Thyroid gland (tissue), 4 donors: ENCODE measurements at regions not wholly inside any gene's neighbourhood (a gene's known extent, or its start where the extent isn't known, plus 50 kb on each side); places are given as distances from the start of the nearest gene placed in this dataset.

Experiments used
- DNase-seq, 2 donors: peaks; one replicate each; pipeline ENCODE4 v3.0.0-alpha.2; 2019
- H3K27ac ChIP-seq, 3 donors: fragments of 200-600 bp; sonication (generic); 1 replicate in 2 of 3; 2 replicates in 1 of 3; pipeline ENCODE4 v1.5.1; 2016 to 2019; ENCODE audit warnings: mild to moderate bottlenecking in 1 of 3, moderate library complexity in 1 of 3
- H3K27me3 ChIP-seq: fragments of 200-600 bp; sonication (generic); one replicate; pipeline ENCODE4 v1.5.1; 2019
- H3K36me3 ChIP-seq, 2 donors: fragments of 200-600 bp; sonication (generic); one replicate each; pipeline ENCODE4 v1.5.1; 2016 to 2019
- H3K4me1 ChIP-seq, 2 donors: fragments of 200-600 bp; sonication (generic); one replicate each; pipeline ENCODE4 v1.5.1; 2017 to 2019
- H3K4me3 ChIP-seq, 3 donors: fragments of 200-600 bp; sonication (generic); replicated peaks in 1 of 3; 1 replicate in 2 of 3; 2 replicates in 1 of 3; pipeline ENCODE4 v1.5.1; 2016; ENCODE audit warnings: mild to moderate bottlenecking in 1 of 3
- H3K9me3 ChIP-seq: fragments of 200-600 bp; sonication (generic); one replicate; pipeline ENCODE4 v1.5.1; 2017
- POLR2A ChIP-seq, 2 donors: fragments of 450-650 bp; IDR thresholded peaks; one replicate each; pipeline ENCODE4 v1.6.1; 2017; ENCODE audit warnings: antibody characterized with exemption in 2 of 2, mild to moderate bottlenecking in 2 of 2, moderate library complexity in 1 of 2
- WGBS, 2 donors: methylation state at CpG; one replicate each; pipeline ENCODE4 v1.1.5; 2017; 5-methylcytosine and 5-hydroxymethylcytosine counted together
- intact Hi-C: fragments of 100-400 bp; cut with DNase I; formaldehyde crosslinking; loops from one replicate; pipeline ENCODE4 v1.15.1; 2023
- TF ChIP-seq, protein P1 (sequence below), 6 experiments: fragments of 200-600 bp in 3 of 6; fragments of 450-650 bp in 3 of 6; sonication (generic) in 3 of 6; IDR thresholded peaks; one replicate each; pipeline ENCODE4 v1.5.1; 2016 to 2019; ENCODE audit warnings: antibody characterized with exemption in 6 of 6, mild to moderate bottlenecking in 2 of 6, inconsistent platforms in 1 of 6, moderate library complexity in 1 of 6

DNA sequence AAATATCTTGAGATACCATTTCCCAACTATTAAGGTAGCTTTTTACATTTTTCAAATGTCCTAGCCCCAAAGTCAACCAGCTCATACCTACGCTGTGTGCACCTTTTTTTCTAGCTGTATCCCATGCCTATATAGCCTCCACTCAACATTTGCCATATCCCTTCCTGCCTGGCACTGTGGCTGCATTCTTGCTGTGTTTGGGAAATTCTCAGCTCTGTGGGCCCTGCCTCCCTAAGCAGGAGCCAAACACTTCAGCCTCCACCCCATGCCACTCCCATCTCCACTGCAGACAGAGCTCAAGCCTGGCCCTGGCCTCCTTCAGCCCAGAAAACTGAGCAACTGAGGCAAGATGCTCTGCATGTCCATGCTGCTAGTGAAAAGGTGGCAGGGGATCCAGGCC is 141.3 kb downstream of the RAB11FIP2 start:
- Histone ChIP-seq H3K27ac (no peak overlapping the region), H3K27me3 (no peaks in the 10 kb centered on the region), H3K9me3 (no peaks in the 10 kb centered on the region), H3K4me1 (no peaks in the 10 kb centered on the region), H3K36me3 (no peaks in the 10 kb centered on the region), H3K4me3 (no peak overlapping the region)
- no peak for DNase-seq
- no peak for TF ChIP-seq POLR2A (IDR thresholded peaks at IDR 0.05)
- TF ChIP-seq, protein P1, sequence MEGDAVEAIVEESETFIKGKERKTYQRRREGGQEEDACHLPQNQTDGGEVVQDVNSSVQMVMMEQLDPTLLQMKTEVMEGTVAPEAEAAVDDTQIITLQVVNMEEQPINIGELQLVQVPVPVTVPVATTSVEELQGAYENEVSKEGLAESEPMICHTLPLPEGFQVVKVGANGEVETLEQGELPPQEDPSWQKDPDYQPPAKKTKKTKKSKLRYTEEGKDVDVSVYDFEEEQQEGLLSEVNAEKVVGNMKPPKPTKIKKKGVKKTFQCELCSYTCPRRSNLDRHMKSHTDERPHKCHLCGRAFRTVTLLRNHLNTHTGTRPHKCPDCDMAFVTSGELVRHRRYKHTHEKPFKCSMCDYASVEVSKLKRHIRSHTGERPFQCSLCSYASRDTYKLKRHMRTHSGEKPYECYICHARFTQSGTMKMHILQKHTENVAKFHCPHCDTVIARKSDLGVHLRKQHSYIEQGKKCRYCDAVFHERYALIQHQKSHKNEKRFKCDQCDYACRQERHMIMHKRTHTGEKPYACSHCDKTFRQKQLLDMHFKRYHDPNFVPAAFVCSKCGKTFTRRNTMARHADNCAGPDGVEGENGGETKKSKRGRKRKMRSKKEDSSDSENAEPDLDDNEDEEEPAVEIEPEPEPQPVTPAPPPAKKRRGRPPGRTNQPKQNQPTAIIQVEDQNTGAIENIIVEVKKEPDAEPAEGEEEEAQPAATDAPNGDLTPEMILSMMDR (IDR thresholded peaks at IDR 0.05) = no peak
- WGBS, 2 donors = 95 to 97% methylated on average over 1 of the region's 1 CpG
- intact Hi-C loops = no loop called here

DNA sequence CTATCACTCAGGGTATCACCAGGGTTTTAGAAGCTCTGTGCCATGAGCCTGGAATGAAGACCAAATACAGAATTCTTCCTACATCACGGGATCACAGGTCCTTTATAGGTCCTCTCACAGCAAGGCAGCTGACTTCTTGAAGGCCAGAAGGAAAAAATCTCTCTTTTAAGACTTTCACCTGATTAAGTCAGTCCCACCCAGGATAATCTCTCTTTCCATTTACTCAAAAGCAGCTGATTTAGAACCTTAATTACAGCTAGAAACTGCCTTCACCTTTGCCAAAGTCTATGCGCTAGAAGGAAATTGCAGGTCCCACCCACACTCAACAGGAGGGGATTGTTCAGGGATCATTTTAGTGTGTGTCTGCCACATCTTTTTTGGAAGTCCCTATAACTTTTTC is 135.1 kb downstream of the RAB11FIP2 start:
- TF ChIP-seq, protein P1 (IDR thresholded peaks at IDR 0.05) = no peak
- no peak for TF ChIP-seq POLR2A (IDR thresholded peaks at IDR 0.05)
- no peak for DNase-seq
- WGBS, 2 donors = 81% methylated on average over 2 of the region's 2 CpGs
- H3K4me3 ChIP-seq = no peak overlapping the region
- no peak overlapping the region for H3K27ac ChIP-seq
- intact Hi-C loops = no loop called here
- no peaks in the 10 kb centered on the region for H3K36me3 ChIP-seq
- no peaks in the 10 kb centered on the region for H3K4me1 ChIP-seq
- no peaks in the 10 kb centered on the region for H3K9me3 ChIP-seq
- H3K27me3 ChIP-seq = no peaks in the 10 kb centered on the region

DNA sequence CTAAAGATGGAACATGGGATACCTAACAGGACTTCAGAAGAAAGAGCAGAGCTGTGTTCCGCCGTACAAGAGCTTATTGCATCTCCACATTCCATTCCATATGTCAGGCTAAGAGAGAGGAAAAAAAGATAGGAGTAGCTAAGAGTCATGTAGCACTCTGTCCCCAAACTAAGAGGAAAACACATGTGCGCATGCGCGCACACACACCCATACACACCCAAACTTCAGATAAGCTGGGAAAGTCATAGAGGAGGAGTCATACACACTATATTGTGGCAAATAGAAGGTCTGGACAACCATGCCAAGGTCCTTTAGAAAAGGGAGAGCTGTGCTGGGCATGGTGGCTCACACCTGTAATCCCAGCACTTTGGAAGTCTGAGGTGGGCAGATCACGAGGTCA is 132.4 kb downstream of the RAB11FIP2 start:
- no peaks in the 10 kb centered on the region for H3K9me3 ChIP-seq
- no peak for DNase-seq

DNA sequence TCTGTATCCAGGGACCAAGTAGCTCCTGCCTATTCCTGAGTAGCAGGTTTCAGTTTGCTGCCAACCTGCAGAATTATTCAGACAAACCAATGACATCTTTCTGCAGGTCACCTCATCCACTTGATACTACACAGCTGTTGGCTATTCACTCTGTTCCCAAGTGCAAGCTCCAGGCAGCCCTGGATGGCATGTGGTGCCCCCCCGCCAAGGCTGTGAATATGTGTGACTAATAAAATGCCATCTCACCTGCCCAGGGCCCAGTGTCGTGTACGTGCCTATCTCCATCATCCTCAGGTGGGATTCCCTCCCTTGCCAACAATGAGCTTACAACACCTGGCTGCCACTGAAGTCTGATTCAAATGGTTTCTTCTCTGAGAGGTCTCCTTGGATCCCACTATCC is 125.8 kb downstream of the RAB11FIP2 start:
- Histone ChIP-seq H3K4me3 (no peak overlapping the region), H3K36me3 (no peaks in the 10 kb centered on the region), H3K27ac (no peak overlapping the region), H3K4me1 (no peaks in the 10 kb centered on the region), H3K27me3 (no peaks in the 10 kb centered on the region), H3K9me3 (no peaks in the 10 kb centered on the region)
- TF ChIP-seq, protein P1 (IDR thresholded peaks at IDR 0.05) = no peak
- no peak for TF ChIP-seq POLR2A (IDR thresholded peaks at IDR 0.05)
- 84 to 92% methylated on average over 3 of the region's 3 CpGs for WGBS, 2 donors
- DNase-seq = no peak
- intact Hi-C loops = no loop called here

More for the DNA sequence above, 132.4 kb downstream of the RAB11FIP2 start:
- Histone ChIP-seq H3K27me3 (no peaks in the 10 kb centered on the region), H3K4me1 (no peaks in the 10 kb centered on the region), H3K36me3 (no peaks in the 10 kb centered on the region), H3K27ac (no peak overlapping the region), H3K4me3 (no peak overlapping the region)
- TF ChIP-seq, protein P1 (IDR thresholded peaks at IDR 0.05) = no peak
- no peak for TF ChIP-seq POLR2A (IDR thresholded peaks at IDR 0.05)
- intact Hi-C loops = no loop called here
- WGBS, 2 donors = 91 to 93% methylated on average over 6 of the region's 6 CpGs

DNA sequence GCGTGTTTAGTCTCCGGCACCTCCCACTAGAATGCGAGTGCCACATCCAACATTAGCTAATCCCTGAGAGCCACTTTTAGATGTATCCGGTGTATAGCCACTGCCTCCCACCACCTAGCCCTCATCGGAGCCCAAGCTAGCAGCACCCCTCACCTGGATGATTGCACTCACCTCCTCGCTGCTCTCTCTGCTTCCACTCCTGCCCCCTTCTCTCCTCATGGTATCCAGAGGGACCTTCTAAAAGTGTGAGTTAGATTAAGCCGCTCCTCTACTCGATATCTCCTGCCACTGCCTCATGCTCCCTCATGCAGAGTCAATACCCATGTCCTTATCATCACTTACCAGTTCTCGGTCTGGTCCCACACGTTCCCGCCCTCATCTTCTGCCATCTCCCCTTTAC is 125.3 kb downstream of the RAB11FIP2 start:
- 88 to 90% methylated on average over 11 of the region's 11 CpGs for WGBS, 2 donors
- Histone ChIP-seq H3K4me1 (no peaks in the 10 kb centered on the region), H3K27ac (no peak overlapping the region), H3K36me3 (no peaks in the 10 kb centered on the region), H3K9me3 (no peaks in the 10 kb centered on the region), H3K27me3 (no peaks in the 10 kb centered on the region), H3K4me3 (no peak overlapping the region)
- TF ChIP-seq, protein P1 (IDR thresholded peaks at IDR 0.05) = no peak
- no peak for TF ChIP-seq POLR2A (IDR thresholded peaks at IDR 0.05)
- intact Hi-C loops = no loop called here
- DNase-seq = no peak
